Parathyroid adenoma (tissue), 2 donors: ENCODE measurements at regions not wholly inside any gene's neighbourhood (a gene's known extent, or its start where the extent isn't known, plus 50 kb on each side); places are given as distances from the start of the nearest gene placed in this dataset.

Experiments used
- H2AFZ ChIP-seq: fragments of 300-600 bp; sonication (generic); one replicate; pipeline ENCODE4 v1.7.0; 2017; ENCODE audit warnings: antibody characterized with exemption, mild to moderate bottlenecking
- H3K27ac ChIP-seq: fragments of 300-600 bp; sonication (generic); one replicate; pipeline ENCODE4 v1.7.0; 2017
- H3K27me3 ChIP-seq: fragments of 300-600 bp; sonication (generic); one replicate; pipeline ENCODE4 v1.7.0; 2017; ENCODE audit warnings: low read length; ENCODE audit not compliant: control insufficient read depth, insufficient read depth
- H3K36me3 ChIP-seq: fragments of 300-600 bp; sonication (generic); one replicate; pipeline ENCODE4 v1.7.0; 2017; ENCODE audit warnings: low read length; ENCODE audit not compliant: control insufficient read depth, insufficient read depth
- H3K4me1 ChIP-seq: fragments of 300-600 bp; sonication (generic); one replicate; pipeline ENCODE4 v1.7.0; 2017; ENCODE audit warnings: control low read depth
- H3K4me2 ChIP-seq: fragments of 300-600 bp; sonication (generic); one replicate; pipeline ENCODE4 v1.7.0; 2017; ENCODE audit warnings: low read length
- H3K4me3 ChIP-seq: fragments of 300-600 bp; sonication (generic); one replicate; pipeline ENCODE4 v1.7.0; 2017; ENCODE audit warnings: low read depth, low read length
- H3K79me2 ChIP-seq: fragments of 300-600 bp; sonication (generic); one replicate; pipeline ENCODE4 v1.7.0; 2017; ENCODE audit warnings: control low read depth
- H3K9ac ChIP-seq: fragments of 300-600 bp; sonication (generic); one replicate; pipeline ENCODE4 v1.7.0; 2017; ENCODE audit warnings: mild to moderate bottlenecking
- H3K9me3 ChIP-seq: fragments of 300-600 bp; sonication (generic); one replicate; pipeline ENCODE4 v1.7.0; 2017; ENCODE audit warnings: low read length; ENCODE audit not compliant: control insufficient read depth
- CTCF ChIP-seq: fragments of 300-600 bp; sonication (generic); IDR thresholded peaks from one replicate; pipeline ENCODE4 v1.7.0; 2017; ENCODE audit warnings: antibody characterized with exemption, mild to moderate bottlenecking
- donor health status: primary hyperparathyroidism.

- Histone ChIP-seq H3K36me3 (no peaks in the 10 kb centered on the region), H3K4me1 (no peaks in the 10 kb centered on the region), H3K9me3 (no peaks in the 10 kb centered on the region), H3K27ac (no peak overlapping the region), H3K27me3 (no peaks in the 10 kb centered on the region), H3K4me3 (no peak overlapping the region), H3K79me2 (no peaks in the 10 kb centered on the region), H3K4me2 (no peak overlapping the region), H2AFZ (no peak overlapping the region), H3K9ac (no peak overlapping the region)
- TF ChIP-seq CTCF = no peak
Observed at GRCh38 chr2:236858661-236859060, 227.0 kb upstream of the COPS8 start.

GRCh38 chr2:236859908-236860307 is 225.8 kb upstream of the COPS8 start:
- Histone ChIP-seq H3K4me2 (peak overlapping the region; percentile 9), H3K9ac (no peak overlapping the region), H3K79me2 (no peaks in the 10 kb centered on the region), H3K9me3 (no peaks in the 10 kb centered on the region), H3K27ac (no peak overlapping the region), H3K27me3 (no peaks in the 10 kb centered on the region), H2AFZ (peak overlapping the region; percentile 22), H3K4me1 (no peaks in the 10 kb centered on the region), H3K36me3 (no peaks in the 10 kb centered on the region), H3K4me3 (no peak overlapping the region)
- no peak for TF ChIP-seq CTCF

GRCh38 chr2:236861196-236861875 is 224.4 kb upstream of the COPS8 start:
- Histone ChIP-seq H2AFZ (no peak overlapping the region), H3K4me2 (no peak overlapping the region)
- no peak for TF ChIP-seq CTCF

GRCh38 chr2:236861944-236862343 is 223.7 kb upstream of the COPS8 start:
- Histone ChIP-seq H3K4me2 (no peak overlapping the region), H2AFZ (no peak overlapping the region)

More at GRCh38 chr2:236861196-236861875, 224.4 kb upstream of the COPS8 start:
- Histone ChIP-seq H3K27ac (no peak overlapping the region), H3K9ac (no peak overlapping the region), H3K9me3 (no peaks in the 10 kb centered on the region), H3K4me1 (no peaks in the 10 kb centered on the region), H3K79me2 (no peaks in the 10 kb centered on the region), H3K36me3 (no peaks in the 10 kb centered on the region), H3K27me3 (no peaks in the 10 kb centered on the region), H3K4me3 (no peak overlapping the region)

More at GRCh38 chr2:236861944-236862343, 223.7 kb upstream of the COPS8 start:
- no peak for TF ChIP-seq CTCF
- H3K27me3 ChIP-seq = no peaks in the 10 kb centered on the region
- H3K9me3 ChIP-seq = no peaks in the 10 kb centered on the region
- H3K4me3 ChIP-seq = no peak overlapping the region
- H3K36me3 ChIP-seq = no peaks in the 10 kb centered on the region
- no peaks in the 10 kb centered on the region for H3K79me2 ChIP-seq
- H3K9ac ChIP-seq = no peak overlapping the region
- H3K27ac ChIP-seq = no peak overlapping the region
- no peaks in the 10 kb centered on the region for H3K4me1 ChIP-seq
